ENCODE measurements at regions not wholly inside any gene's neighbourhood (a gene's known extent, or its start where the extent isn't known, plus 50 kb on each side); places are given as distances from the start of the nearest gene placed in this dataset.

DNA sequence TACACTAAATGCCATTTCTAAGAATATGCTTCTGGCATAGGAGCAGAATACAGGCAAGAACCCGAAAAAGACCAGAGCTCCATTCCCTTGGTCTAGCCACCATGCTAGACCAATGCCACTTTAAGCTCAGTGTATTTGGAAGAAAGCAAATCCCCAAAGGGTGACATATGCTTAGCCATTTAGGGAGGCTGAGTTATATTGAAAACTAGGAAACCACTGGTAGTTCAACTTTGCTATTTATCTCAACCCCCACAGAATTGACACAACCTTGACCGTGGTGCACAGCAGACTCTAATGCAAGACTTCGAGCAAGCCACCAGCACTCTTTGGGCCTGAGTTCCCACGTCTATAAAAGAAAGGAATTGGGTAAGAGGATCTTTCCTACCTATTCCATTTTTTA, 167.9 kb downstream of the ADSS2 start:
- TF ChIP-seq CTCF (IDR thresholded peaks at IDR 0.05) (no peak), POLR2AphosphoS5 (IDR thresholded peaks at IDR 0.05) (no peak), POLR2A (IDR thresholded peaks at IDR 0.05) (no peak)

All from stomach (tissue), 4 donors.